GM08714 (cell line): ENCODE measurements at regions not wholly inside any gene's neighbourhood (a gene's known extent, or its start where the extent isn't known, plus 50 kb on each side); places are given as distances from the start of the nearest gene placed in this dataset.
"Not testable (repeated sequence)": the region's sequence is repeated elsewhere in the genome, so short reads cannot be mapped to it uniquely, and the experiment has no call there.

ENCODE experiments used
- H3K4me3 ChIP-seq: fragments of 200-500 bp; sonication (Bioruptor generic); 2 replicates; pipeline ENCODE4 v1.5.1; 2014; ENCODE audit warnings: mild to moderate bottlenecking, low read length, inconsistent platforms
- ZNF274 ChIP-seq: IDR thresholded peaks from 2 replicates; pipeline ENCODE4 v1.6.1; 2012; ENCODE audit warnings: mild to moderate bottlenecking, low read depth, low read length

GRCh38 chr9:1554081-1555035 is 460.8 kb upstream of the SMARCA2 start:
- TF ChIP-seq ZNF274 = no peak
- no peak overlapping the region for H3K4me3 ChIP-seq

- H3K4me3 ChIP-seq = not testable (repeated sequence)
Observed at GRCh38 chr9:1558666-1559065, 456.5 kb upstream of the SMARCA2 start.

DNA sequence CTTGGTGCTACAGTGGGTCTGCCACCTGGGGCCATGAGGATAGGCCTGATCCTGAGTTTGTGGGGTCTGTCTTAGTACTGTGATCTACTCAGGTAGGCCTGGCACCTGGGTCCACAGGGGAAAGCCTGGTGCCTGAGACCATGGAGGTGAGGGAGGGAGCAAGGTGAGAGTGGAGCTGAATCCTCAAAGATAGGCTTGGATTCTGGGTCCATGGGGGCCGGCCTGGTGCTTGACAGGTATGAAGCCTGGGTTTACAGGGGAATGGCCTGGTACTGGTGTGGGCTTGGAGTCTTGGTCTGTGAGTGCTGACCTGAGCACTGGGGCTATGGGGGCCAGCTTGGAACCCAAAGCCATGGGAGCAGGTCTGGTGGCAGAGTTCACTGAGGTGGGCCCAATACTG is 439.2 kb upstream of the SMARCA2 start:
- no peak overlapping the region for H3K4me3 ChIP-seq
- no peak for TF ChIP-seq ZNF274

DNA sequence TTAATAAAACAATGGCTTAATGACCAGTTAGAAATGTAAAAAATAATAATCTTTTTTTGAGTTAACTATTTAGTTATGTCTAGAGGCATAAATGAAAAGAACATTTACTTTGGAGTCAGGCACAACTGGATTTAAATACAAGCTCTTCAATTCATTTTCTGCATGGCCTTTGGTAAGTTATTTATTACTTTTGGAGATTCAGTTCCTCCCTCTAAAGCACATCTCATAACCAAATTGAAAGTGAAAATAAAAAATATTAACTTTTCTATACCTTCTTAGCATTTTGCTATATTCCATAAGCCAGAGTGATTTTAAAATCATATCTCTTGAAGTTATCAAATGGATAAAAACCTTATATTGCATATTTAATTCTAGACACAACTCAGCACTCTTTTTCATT is 434.9 kb upstream of the SMARCA2 start:
- no peak for TF ChIP-seq ZNF274
- no peak overlapping the region for H3K4me3 ChIP-seq

DNA sequence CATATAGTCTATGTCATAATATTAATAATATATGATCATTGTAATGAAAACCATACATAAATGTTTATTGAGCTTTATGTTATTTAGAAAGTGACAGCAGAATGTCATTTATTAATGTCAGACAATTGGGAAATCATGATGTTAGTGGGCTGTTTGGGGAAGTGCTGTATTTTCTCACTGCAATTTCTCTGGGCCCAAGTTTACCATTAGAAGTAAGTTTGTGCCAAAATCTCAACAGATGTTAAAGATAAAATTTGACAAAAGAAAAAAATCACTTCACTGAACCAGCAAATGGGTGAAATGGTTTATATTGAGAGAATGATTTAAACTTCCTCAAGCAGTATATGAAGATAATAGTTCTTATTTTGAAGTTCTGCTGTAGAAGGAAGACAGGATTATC is 433.2 kb upstream of the SMARCA2 start:
- TF ChIP-seq ZNF274 = no peak
- no peak overlapping the region for H3K4me3 ChIP-seq

DNA sequence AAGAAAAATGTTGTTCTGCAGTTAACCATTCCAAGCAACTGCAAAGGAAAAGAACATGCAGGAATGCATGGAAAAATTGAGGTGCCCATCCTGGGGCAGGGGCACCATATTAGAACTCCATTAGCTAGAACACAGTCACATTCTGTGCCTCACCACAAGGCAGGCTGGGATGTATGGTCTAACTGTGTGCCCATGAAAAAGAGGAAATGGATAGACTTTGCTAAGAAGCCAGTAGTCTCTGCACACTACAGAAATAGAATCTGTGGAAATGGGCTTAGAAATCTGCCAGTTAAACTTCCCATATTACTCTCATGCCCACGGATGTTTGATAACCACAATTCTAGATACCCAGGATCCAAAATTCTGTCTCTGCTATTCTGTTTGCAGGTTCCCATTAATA is 423.8 kb upstream of the SMARCA2 start:
- H3K4me3 ChIP-seq = no peak overlapping the region
- TF ChIP-seq ZNF274 = no peak

DNA sequence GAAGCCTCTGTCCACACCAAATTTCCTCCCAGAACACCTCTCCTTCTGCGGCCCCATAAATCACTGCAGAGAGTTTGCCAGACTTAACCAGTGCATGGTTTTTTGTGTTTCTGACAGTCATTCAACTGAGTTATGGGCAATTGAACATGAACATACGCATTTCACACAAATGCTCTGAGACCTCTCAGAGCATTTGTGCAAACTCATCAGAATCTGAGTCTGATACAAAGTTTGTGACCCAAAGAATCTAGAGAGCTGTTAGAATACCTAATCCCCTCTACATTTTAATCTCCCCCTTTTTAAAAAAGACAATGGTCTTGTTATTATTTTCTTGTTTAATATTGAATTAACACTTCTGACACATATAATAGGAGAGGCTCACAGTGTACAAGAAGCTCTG is 416.9 kb upstream of the SMARCA2 start:
- no peak overlapping the region for H3K4me3 ChIP-seq
- no peak for TF ChIP-seq ZNF274

GRCh38 chr9:1599961-1600360 is 415.2 kb upstream of the SMARCA2 start:
- TF ChIP-seq ZNF274 = no peak
- no peak overlapping the region for H3K4me3 ChIP-seq

GRCh38 chr9:1604942-1605560 is 410.1 kb upstream of the SMARCA2 start:
- H3K4me3 ChIP-seq = no peak overlapping the region
- no peak for TF ChIP-seq ZNF274

GRCh38 chr9:1606253-1606652 is 408.9 kb upstream of the SMARCA2 start:
- no peak for TF ChIP-seq ZNF274
- no peak overlapping the region for H3K4me3 ChIP-seq

DNA sequence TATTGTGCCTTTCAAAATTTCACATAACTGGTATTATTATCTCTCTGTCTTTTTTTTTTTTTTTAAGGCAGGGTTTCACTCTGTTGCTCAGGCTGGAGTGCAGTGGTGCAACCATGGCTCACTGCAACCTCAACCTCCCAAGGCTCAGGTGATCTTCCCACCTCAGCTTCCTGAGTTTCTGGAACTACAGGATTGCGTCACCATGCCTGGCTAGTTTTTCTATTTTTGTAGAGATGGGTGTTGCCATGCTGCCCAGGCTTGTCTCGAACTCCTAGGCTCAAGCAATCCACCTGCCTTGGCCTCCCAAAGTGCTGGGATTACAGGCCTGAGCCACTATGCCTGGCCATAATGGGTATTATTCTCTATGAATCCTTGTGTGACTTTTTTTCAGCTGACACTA is 402.3 kb upstream of the SMARCA2 start:
- no peak overlapping the region for H3K4me3 ChIP-seq
- TF ChIP-seq ZNF274 = no peak

DNA sequence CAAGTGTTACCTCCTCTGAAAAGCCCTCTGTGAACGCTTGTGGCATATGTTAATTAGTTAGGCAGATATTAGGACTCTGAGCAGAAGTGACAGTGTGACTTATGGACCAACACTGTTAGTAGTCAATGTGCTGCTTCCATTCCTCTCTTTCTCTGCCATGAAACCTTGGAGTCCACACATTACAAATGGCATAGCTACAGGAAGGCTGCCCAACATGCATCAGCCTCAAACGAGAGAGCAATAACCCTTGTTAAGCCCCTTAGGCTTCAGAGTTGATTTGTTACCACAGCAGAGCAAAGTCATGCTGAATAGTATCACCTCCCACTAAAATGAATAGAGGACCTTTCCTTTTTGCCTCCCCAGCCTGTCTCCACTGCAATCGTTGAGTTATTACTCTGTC is 397.7 kb upstream of the SMARCA2 start:
- H3K4me3 ChIP-seq = no peak overlapping the region
- no peak for TF ChIP-seq ZNF274

- no peak for TF ChIP-seq ZNF274
- H3K4me3 ChIP-seq = no peak overlapping the region
Observed at GRCh38 chr9:1619915-1620710, 395.0 kb upstream of the SMARCA2 start.

DNA sequence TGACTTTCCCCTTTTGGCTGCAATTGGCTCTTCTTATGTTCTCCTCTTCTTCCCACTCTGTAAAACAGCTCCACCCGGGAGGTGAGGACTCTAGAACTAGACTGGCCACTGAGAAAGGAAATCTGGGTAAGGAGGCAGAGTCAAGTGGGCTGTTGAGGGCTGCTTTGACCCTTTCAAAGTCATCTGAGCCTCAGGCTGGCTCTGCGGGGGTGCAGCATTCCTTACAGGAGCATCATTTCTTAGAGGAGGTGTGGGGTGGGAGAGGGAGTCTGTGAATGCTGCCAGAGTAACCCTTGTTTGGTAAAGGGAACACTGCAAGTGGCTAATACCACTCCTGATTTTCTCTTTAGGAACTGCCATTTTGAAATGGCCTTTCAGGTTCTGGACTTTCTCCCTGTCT is 377.7 kb upstream of the SMARCA2 start:
- H3K4me3 ChIP-seq = no peak overlapping the region
- TF ChIP-seq ZNF274 = no peak

DNA sequence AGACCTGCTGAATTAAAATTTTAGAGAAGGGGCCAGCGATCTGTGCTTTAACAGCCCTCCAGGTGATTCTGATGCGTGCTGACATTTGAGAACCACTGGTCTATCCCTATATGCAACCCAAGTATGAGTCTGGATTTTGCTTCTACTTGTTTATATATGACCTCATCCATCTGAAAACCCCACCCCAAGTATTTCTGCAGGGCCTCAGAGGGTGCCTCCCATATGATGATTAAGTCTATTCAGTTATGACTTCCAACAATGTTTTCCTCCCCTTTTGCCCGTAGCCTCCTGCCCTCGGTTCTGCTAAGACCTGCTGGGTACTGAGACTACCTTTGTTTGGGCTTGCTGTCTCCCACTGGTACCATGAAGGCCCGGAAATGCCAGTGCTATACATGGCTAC is 376.0 kb upstream of the SMARCA2 start:
- no peak overlapping the region for H3K4me3 ChIP-seq
- no peak for TF ChIP-seq ZNF274
